Fibroblast of mammary gland (primary cell): ENCODE measurements at regions not wholly inside any gene's neighbourhood (a gene's known extent, or its start where the extent isn't known, plus 50 kb on each side); places are given as distances from the start of the nearest gene placed in this dataset.

Experiments
- DNase-seq: peaks from one replicate; pipeline ENCODE4 v3.0.0-alpha.2; 2010; ENCODE audit warnings: low read depth
- H3K4me3 ChIP-seq: 2 replicates; pipeline ENCODE4 v1.5.1; 2011; ENCODE audit warnings: low read depth, mild to moderate bottlenecking, low read length, moderate library complexity; ENCODE audit not compliant: control insufficient read depth
- CTCF ChIP-seq: conservative IDR thresholded peaks from 2 replicates; pipeline ENCODE4 v1.5.1; 2011; ENCODE audit warnings: low read depth, low read length, inconsistent platforms; ENCODE audit not compliant: control insufficient read depth, insufficient read depth

GRCh38 chr16:17770104-17770503 is 299.3 kb upstream of the XYLT1 start:
- no peak overlapping the region for H3K4me3 ChIP-seq
- TF ChIP-seq CTCF = no peak
- no peak for DNase-seq

GRCh38 chr16:17769065-17769464 is 298.3 kb upstream of the XYLT1 start:
- no peak for TF ChIP-seq CTCF
- H3K4me3 ChIP-seq = no peak overlapping the region
- DNase-seq = no peak

GRCh38 chr16:17768257-17768656 is 297.5 kb upstream of the XYLT1 start:
- no peak for TF ChIP-seq CTCF
- H3K4me3 ChIP-seq = no peak overlapping the region
- peak; percentile 87 for DNase-seq

GRCh38 chr16:17766012-17766411 is 295.3 kb upstream of the XYLT1 start:
- no peak for TF ChIP-seq CTCF
- DNase-seq = no peak

GRCh38 chr16:17759451-17760390 is 289.0 kb upstream of the XYLT1 start:
- DNase-seq = no peak
- no peak overlapping the region for H3K4me3 ChIP-seq
- no peak for TF ChIP-seq CTCF

More at GRCh38 chr16:17766012-17766411, 295.3 kb upstream of the XYLT1 start:
- H3K4me3 ChIP-seq = no peak overlapping the region

- H3K4me3 ChIP-seq = no peak overlapping the region
- no peak for DNase-seq
- no peak for TF ChIP-seq CTCF
Observed at GRCh38 chr16:17757808-17758207, 287.0 kb upstream of the XYLT1 start.
